ENCODE measurements at regions not wholly inside any gene's neighbourhood (a gene's known extent, or its start where the extent isn't known, plus 50 kb on each side); places are given as distances from the start of the nearest gene placed in this dataset.

DNA sequence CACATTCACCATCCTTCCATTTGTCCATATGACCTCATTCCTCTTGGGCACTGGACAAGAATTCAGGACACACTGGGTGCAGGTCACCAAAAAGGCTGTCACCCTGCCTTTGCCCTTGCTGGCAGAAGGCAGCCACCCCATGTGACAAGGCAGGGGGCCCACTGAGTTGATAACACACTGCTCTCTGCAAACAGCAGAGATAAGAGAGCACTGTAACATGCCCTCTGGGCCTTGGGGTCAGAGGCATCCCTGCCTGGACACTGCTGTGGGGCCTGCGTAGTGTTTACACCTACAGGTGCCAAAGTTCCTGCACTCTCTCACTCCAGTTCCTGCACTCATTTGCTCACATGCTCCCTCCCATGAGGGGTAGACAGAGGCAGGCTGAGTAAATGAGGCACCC lies 344.7 kb upstream of the TCF4 start:
- TF ChIP-seq, protein P1, sequence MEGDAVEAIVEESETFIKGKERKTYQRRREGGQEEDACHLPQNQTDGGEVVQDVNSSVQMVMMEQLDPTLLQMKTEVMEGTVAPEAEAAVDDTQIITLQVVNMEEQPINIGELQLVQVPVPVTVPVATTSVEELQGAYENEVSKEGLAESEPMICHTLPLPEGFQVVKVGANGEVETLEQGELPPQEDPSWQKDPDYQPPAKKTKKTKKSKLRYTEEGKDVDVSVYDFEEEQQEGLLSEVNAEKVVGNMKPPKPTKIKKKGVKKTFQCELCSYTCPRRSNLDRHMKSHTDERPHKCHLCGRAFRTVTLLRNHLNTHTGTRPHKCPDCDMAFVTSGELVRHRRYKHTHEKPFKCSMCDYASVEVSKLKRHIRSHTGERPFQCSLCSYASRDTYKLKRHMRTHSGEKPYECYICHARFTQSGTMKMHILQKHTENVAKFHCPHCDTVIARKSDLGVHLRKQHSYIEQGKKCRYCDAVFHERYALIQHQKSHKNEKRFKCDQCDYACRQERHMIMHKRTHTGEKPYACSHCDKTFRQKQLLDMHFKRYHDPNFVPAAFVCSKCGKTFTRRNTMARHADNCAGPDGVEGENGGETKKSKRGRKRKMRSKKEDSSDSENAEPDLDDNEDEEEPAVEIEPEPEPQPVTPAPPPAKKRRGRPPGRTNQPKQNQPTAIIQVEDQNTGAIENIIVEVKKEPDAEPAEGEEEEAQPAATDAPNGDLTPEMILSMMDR (IDR thresholded peaks at IDR 0.05): no peak
- TF ChIP-seq POLR2A (IDR thresholded peaks at IDR 0.05): no peak
